PC-3 (cell line): ENCODE measurements at regions not wholly inside any gene's neighbourhood (a gene's known extent, or its start where the extent isn't known, plus 50 kb on each side); places are given as distances from the start of the nearest gene placed in this dataset.

ENCODE experiments used
- ATAC-seq: fragments of 200-7000 bp; cut with Tn5 transposase; 2 replicates; pipeline ENCODE4 v1.9.1; 2020; ENCODE audit warnings: mild to moderate bottlenecking, moderate library complexity
- BruUV-seq: library from RNA; stranded (reverse); fragments of 400-500 nt; replicated peaks from 2 replicates; lab custom pipeline; 2021; lab: Mats Ljungman, UMichigan
- CTCF ChIA-PET: fragments of 300-600 bp; sonication (Branson Sonifier 250); formaldehyde crosslinking; loops from one replicate; lab custom pipeline; 2022; ENCODE audit warnings: antibody characterized with exemption; lab: Charles Lee
- POLR2A ChIA-PET: fragments of 300-600 bp; sonication (Branson Sonifier 250); formaldehyde crosslinking; loops from one replicate; lab custom pipeline; 2022; ENCODE audit warnings: antibody characterized with exemption; ENCODE audit not compliant: unreplicated experiment; lab: Charles Lee
- DNase-seq: peaks from one replicate; pipeline ENCODE4 v3.0.0-alpha.2; 2015
- H2AFZ ChIP-seq: fragments of 300-600 bp; sonication (generic); 2 replicates; pipeline ENCODE4 v1.6.0; 2016; ENCODE audit warnings: antibody characterized with exemption, low read length
- H3F3A ChIP-seq: fragments of 300-600 bp; sonication (generic); one replicate; pipeline ENCODE4 v1.6.0; 2017; ENCODE audit warnings: antibody characterized with exemption, low read length, control low read depth, mild to moderate bottlenecking; ENCODE audit not compliant: unreplicated experiment
- H3K27ac ChIP-seq: fragments of 300-600 bp; sonication (generic); 2 replicates; pipeline ENCODE4 v1.5.1; 2016; ENCODE audit warnings: mild to moderate bottlenecking, low read length
- H3K27me3 ChIP-seq: fragments of 300-600 bp; sonication (generic); 2 replicates; pipeline ENCODE4 v1.6.1; 2016; ENCODE audit warnings: low read length, mixed read lengths
- H3K36me3 ChIP-seq: fragments of 300-600 bp; sonication (generic); 2 replicates; pipeline ENCODE4 v1.6.1; 2016; ENCODE audit warnings: low read depth, mixed run types, low read length, mixed read lengths
- H3K4me1 ChIP-seq: fragments of 300-600 bp; sonication (generic); 2 replicates; pipeline ENCODE4 v1.5.1; 2016; ENCODE audit warnings: low read length; ENCODE audit not compliant: insufficient read depth
- H3K4me2 ChIP-seq: fragments of 300-600 bp; sonication (generic); 2 replicates; pipeline ENCODE4 v1.6.0; 2016; ENCODE audit warnings: low read length
- H3K4me3 ChIP-seq: fragments of 300-600 bp; sonication (generic); 2 replicates; pipeline ENCODE4 v1.5.1; 2016; ENCODE audit warnings: mild to moderate bottlenecking, low read length, mixed read lengths
- H3K79me2 ChIP-seq: fragments of 300-600 bp; sonication (generic); 2 replicates; pipeline ENCODE4 v1.6.1; 2017; ENCODE audit warnings: low read length, mixed read lengths
- H3K9ac ChIP-seq: fragments of 300-600 bp; sonication (generic); 2 replicates; pipeline ENCODE4 v1.6.0; 2016; ENCODE audit warnings: mild to moderate bottlenecking, low read length
- H3K9me2 ChIP-seq: fragments of 300-600 bp; sonication (generic); replicated peaks from 2 replicates; pipeline ENCODE4 v1.6.1; 2016; ENCODE audit warnings: mixed run types, low read length, mixed read lengths
- H3K9me3 ChIP-seq: fragments of 300-600 bp; sonication (generic); 2 replicates; pipeline ENCODE4 v1.6.1; 2016; ENCODE audit warnings: low read length, mixed read lengths
- H4K20me1 ChIP-seq: fragments of 300-600 bp; sonication (generic); 2 replicates; pipeline ENCODE4 v1.6.1; 2016; ENCODE audit warnings: low read length, mixed read lengths
- EZH2 ChIP-seq: fragments of 300-600 bp; sonication (generic); IDR thresholded peaks from one replicate; pipeline ENCODE4 v1.6.1; 2017; ENCODE audit warnings: antibody characterized with exemption, mild to moderate bottlenecking, low read length; ENCODE audit not compliant: unreplicated experiment
- EZH2phosphoT487 ChIP-seq: fragments of 300-600 bp; sonication (generic); IDR thresholded peaks from 2 replicates; pipeline ENCODE4 v1.6.1; 2018; ENCODE audit warnings: mild to moderate bottlenecking, antibody characterized with exemption, low read length, borderline replicate concordance
- intact Hi-C: fragments of 100-400 bp; cut with micrococcal nuclease; formaldehyde crosslinking; loops from 2 replicates; pipeline ENCODE4 v1.9.0; 2023
- TF ChIP-seq, protein P1 (sequence below): fragments of 300-600 bp; sonication (generic); conservative IDR thresholded peaks from 2 replicates; pipeline ENCODE4 v1.5.1; 2017; ENCODE audit warnings: antibody characterized with exemption, low read depth, mild to moderate bottlenecking, low read length

- no peak overlapping the region for H2AFZ ChIP-seq
- no peaks in the 10 kb centered on the region for H3K36me3 ChIP-seq
- BruUV-seq = no TSS peak
- H3K27ac ChIP-seq = no peak overlapping the region
- H3F3A ChIP-seq = no peaks in the 10 kb centered on the region
- ATAC-seq = no peak
- peaks cover 6% of the 10 kb centered on the region; the same call in 1 of the 2 replicates for H3K27me3 ChIP-seq
- CTCF ChIA-PET = no interaction called here
- H3K4me2 ChIP-seq = no peak overlapping the region
- DNase-seq = no peak
- POLR2A ChIA-PET = no interaction called here
- no peak overlapping the region for H3K4me3 ChIP-seq
- H3K9ac ChIP-seq = no peak overlapping the region
- TF ChIP-seq EZH2 (no peak), EZH2phosphoT487 (no peak)
- TF ChIP-seq, protein P1, sequence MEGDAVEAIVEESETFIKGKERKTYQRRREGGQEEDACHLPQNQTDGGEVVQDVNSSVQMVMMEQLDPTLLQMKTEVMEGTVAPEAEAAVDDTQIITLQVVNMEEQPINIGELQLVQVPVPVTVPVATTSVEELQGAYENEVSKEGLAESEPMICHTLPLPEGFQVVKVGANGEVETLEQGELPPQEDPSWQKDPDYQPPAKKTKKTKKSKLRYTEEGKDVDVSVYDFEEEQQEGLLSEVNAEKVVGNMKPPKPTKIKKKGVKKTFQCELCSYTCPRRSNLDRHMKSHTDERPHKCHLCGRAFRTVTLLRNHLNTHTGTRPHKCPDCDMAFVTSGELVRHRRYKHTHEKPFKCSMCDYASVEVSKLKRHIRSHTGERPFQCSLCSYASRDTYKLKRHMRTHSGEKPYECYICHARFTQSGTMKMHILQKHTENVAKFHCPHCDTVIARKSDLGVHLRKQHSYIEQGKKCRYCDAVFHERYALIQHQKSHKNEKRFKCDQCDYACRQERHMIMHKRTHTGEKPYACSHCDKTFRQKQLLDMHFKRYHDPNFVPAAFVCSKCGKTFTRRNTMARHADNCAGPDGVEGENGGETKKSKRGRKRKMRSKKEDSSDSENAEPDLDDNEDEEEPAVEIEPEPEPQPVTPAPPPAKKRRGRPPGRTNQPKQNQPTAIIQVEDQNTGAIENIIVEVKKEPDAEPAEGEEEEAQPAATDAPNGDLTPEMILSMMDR = no peak
- H3K4me1 ChIP-seq = peaks cover 14% of the 10 kb centered on the region
- no peaks in the 10 kb centered on the region for H4K20me1 ChIP-seq
- no peaks in the 10 kb centered on the region for H3K9me3 ChIP-seq
- H3K9me2 ChIP-seq = no peaks in the 10 kb centered on the region
- H3K79me2 ChIP-seq = no peaks in the 10 kb centered on the region
- intact Hi-C loops = no loop called here
Measured at GRCh38 chr1:175841738-175842187, 98.4 kb upstream of the TNR start.

GRCh38 chr1:175840787-175841186, 97.4 kb upstream of the TNR start:
- Histone ChIP-seq H3K9me3 (no peaks in the 10 kb centered on the region), H3K27ac (no peak overlapping the region), H3K36me3 (no peaks in the 10 kb centered on the region), H3K9me2 (no peaks in the 10 kb centered on the region), H3K4me3 (no peak overlapping the region), H2AFZ (no peak overlapping the region), H3K27me3 (0 out of 2 replicates have a peak, but pooled peaks cover 4% of the 10 kb centered on the region), H3K79me2 (no peaks in the 10 kb centered on the region), H4K20me1 (no peaks in the 10 kb centered on the region), H3K4me1 (peaks cover 14% of the 10 kb centered on the region), H3F3A (no peaks in the 10 kb centered on the region), H3K4me2 (peak overlapping the region; percentile 40; the same call in 1 of the 2 replicates), H3K9ac (no peak overlapping the region)
- ChIA-PET CTCF (no interaction called here), POLR2A (no interaction called here)
- TF ChIP-seq EZH2phosphoT487 (no peak), EZH2 (no peak)
- TF ChIP-seq, protein P1 = no peak
- no TSS peak for BruUV-seq
- ATAC-seq (no peak), DNase-seq (no peak)
- intact Hi-C loops = no loop called here

GRCh38 chr1:175839779-175840669, 96.6 kb upstream of the TNR start:
- Histone ChIP-seq H3K4me3 (no peak overlapping the region), H3K4me2 (peak overlapping the region; percentile 40), H3K4me1 (peaks cover 14% of the 10 kb centered on the region), H3K36me3 (no peaks in the 10 kb centered on the region), H3K9ac (no peak overlapping the region), H2AFZ (no peak overlapping the region), H3F3A (no peaks in the 10 kb centered on the region), H3K79me2 (no peaks in the 10 kb centered on the region), H3K27ac (no peak overlapping the region), H3K27me3 (0 out of 2 replicates have a peak, but pooled peaks cover 4% of the 10 kb centered on the region), H3K9me3 (no peaks in the 10 kb centered on the region), H3K9me2 (no peaks in the 10 kb centered on the region), H4K20me1 (no peaks in the 10 kb centered on the region)
- ATAC-seq = peak; percentile 73
- peak; percentile 70 for DNase-seq
- TF ChIP-seq EZH2 (no peak), EZH2phosphoT487 (no peak)
- TF ChIP-seq, protein P1 = no peak
- ChIA-PET POLR2A (no interaction called here), CTCF (no interaction called here)
- intact Hi-C loops = no loop called here
- no TSS peak for BruUV-seq
